ENCODE measurements at regions not wholly inside any gene's neighbourhood (a gene's known extent, or its start where the extent isn't known, plus 50 kb on each side); places are given as distances from the start of the nearest gene placed in this dataset.
A peak's percentile ranks its signal among the peaks of the same experiment; 100 is the strongest.

GRCh38 chr1:11338284-11338924, 65.4 kb downstream of the UBIAD1 start:
- Histone ChIP-seq H3K27ac (ENCODE audit: low read depth in 2 of 2, low read length in 2 of 2) (no peak overlapping the region), H3K27me3 (ENCODE audit: control insufficient read depth, insufficient read depth, low read length) (no peaks in the 10 kb centered on the region), H3K9ac (ENCODE audit: low read length in 3 of 3) (no peak overlapping the region), H3K36me3 (ENCODE audit: control insufficient read depth in 2 of 3, insufficient read depth in 3 of 3, low read length in 3 of 3) (no peaks in the 10 kb centered on the region), H3K4me1 (ENCODE audit: control insufficient read depth in 2 of 3, insufficient read depth in 2 of 3, low read depth in 1 of 3, low read length in 3 of 3) (peaks cover 0 to 5% (median 3%) of the 10 kb centered on the region in 3 donors), H3K4me3 (ENCODE audit: low read length in 3 of 3) (no peak overlapping the region), H3K9me3 (ENCODE audit: control insufficient read depth in 2 of 3, insufficient read depth in 1 of 3, low read length in 3 of 3) (no peaks in the 10 kb centered on the region)
- TF ChIP-seq, protein P1, sequence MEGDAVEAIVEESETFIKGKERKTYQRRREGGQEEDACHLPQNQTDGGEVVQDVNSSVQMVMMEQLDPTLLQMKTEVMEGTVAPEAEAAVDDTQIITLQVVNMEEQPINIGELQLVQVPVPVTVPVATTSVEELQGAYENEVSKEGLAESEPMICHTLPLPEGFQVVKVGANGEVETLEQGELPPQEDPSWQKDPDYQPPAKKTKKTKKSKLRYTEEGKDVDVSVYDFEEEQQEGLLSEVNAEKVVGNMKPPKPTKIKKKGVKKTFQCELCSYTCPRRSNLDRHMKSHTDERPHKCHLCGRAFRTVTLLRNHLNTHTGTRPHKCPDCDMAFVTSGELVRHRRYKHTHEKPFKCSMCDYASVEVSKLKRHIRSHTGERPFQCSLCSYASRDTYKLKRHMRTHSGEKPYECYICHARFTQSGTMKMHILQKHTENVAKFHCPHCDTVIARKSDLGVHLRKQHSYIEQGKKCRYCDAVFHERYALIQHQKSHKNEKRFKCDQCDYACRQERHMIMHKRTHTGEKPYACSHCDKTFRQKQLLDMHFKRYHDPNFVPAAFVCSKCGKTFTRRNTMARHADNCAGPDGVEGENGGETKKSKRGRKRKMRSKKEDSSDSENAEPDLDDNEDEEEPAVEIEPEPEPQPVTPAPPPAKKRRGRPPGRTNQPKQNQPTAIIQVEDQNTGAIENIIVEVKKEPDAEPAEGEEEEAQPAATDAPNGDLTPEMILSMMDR (IDR thresholded peaks at IDR 0.05; ENCODE audit: borderline replicate concordance, extremely low read depth, insufficient read depth) = no peak
- peak in 1 of 5 donors; percentile 34 for DNase-seq
- no peak for FAIRE-seq
- intact Hi-C loops (cut with DNase I) = no loop called here

DNA sequence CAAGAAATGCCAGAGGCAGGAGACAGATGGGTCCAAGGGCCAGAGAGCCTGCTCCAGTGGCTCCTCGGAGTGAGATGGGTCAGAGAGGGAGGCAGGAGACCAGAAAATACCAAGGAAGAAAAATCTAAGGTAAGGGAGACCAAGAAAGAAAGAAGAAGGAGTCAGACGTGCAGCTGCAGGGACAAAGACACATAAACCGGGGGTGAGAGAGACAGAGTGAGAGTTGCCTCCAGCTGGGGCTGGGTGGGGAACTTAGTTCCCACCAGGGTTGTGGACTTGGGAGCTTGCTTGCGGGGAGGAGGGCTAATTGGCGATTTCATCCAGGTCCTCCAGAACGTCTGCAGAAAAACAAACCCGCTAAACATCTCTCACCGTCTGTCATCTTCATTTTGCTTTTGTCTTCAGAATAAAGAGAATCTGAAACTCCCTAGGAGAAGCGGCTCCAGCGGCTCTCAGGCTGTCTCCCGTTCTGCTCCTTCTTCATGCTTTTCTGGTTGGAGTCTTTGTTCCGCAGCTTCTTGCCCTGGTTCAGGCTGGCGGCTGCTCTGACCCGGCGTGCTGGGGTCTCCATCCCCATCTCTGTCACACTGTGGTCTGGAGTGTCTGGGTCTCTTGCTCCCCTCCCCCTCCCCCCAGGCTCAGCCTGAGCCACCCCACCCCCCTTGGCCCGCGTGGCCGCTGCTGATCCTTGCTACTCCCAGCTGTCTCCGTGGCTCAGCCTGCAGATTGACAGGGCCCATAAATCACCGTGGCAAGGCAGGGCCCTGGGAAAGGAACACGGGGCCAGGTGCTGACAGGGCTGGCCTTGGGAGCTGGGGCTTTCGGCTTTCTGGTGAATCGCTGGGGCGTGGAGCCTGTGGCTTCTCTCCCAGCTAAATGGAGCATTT, 66.6 kb downstream of the UBIAD1 start:
- FAIRE-seq (no peak), DNase-seq (peak; percentile 62 to 93 (median 90))
- TF ChIP-seq, protein P1 (IDR thresholded peaks at IDR 0.05; ENCODE audit: borderline replicate concordance, extremely low read depth, insufficient read depth) = no peak
- H3K4me3 ChIP-seq (ENCODE audit: low read length in 3 of 3) = no peak overlapping the region
- no peaks in the 10 kb centered on the region for H3K27me3 ChIP-seq (ENCODE audit: control insufficient read depth, insufficient read depth, low read length)
- H3K9ac ChIP-seq (ENCODE audit: low read length in 3 of 3) = no peak overlapping the region
- H3K4me1 ChIP-seq (ENCODE audit: control insufficient read depth in 2 of 3, insufficient read depth in 2 of 3, low read depth in 1 of 3, low read length in 3 of 3) = peaks cover 0 to 5% (median 3%) of the 10 kb centered on the region in 3 donors
- intact Hi-C loops (cut with DNase I) = no loop called here
- H3K27ac ChIP-seq (ENCODE audit: low read depth in 2 of 2, low read length in 2 of 2) = no peak overlapping the region
- H3K9me3 ChIP-seq (ENCODE audit: control insufficient read depth in 2 of 3, insufficient read depth in 1 of 3, low read length in 3 of 3) = no peaks in the 10 kb centered on the region
- no peaks in the 10 kb centered on the region for H3K36me3 ChIP-seq (ENCODE audit: control insufficient read depth in 2 of 3, insufficient read depth in 3 of 3, low read length in 3 of 3)

DNA sequence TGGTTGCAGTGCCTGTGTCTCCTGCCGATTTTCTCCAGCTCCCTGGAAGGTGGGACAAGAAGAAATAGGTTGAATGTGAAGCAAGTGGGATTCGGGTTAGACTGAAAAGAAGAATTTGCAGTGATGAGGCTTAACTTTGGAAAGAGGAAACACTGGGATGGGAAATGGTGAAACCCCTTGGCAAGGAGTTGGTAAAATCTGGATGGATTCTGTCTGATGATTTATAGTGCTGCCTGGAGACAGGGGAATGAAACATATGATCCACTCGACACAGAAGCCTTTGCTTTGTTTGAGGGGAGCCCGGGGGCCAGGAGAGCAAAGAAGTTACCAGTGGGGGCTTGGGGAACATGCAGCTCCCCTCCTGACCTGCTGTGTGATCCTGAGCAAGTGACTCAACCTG, 67.2 kb downstream of the UBIAD1 start:
- DNase-seq (no peak), FAIRE-seq (no peak)
- Histone ChIP-seq H3K4me1 (ENCODE audit: control insufficient read depth in 2 of 3, insufficient read depth in 2 of 3, low read depth in 1 of 3, low read length in 3 of 3) (peaks cover 0 to 5% (median 3%) of the 10 kb centered on the region in 3 donors), H3K36me3 (ENCODE audit: control insufficient read depth in 2 of 3, insufficient read depth in 3 of 3, low read length in 3 of 3) (no peaks in the 10 kb centered on the region), H3K4me3 (ENCODE audit: low read length in 3 of 3) (no peak overlapping the region), H3K27me3 (ENCODE audit: control insufficient read depth, insufficient read depth, low read length) (no peaks in the 10 kb centered on the region), H3K9me3 (ENCODE audit: control insufficient read depth in 2 of 3, insufficient read depth in 1 of 3, low read length in 3 of 3) (no peaks in the 10 kb centered on the region), H3K27ac (ENCODE audit: low read depth in 2 of 2, low read length in 2 of 2) (no peak overlapping the region), H3K9ac (ENCODE audit: low read length in 3 of 3) (no peak overlapping the region)
- TF ChIP-seq, protein P1 (IDR thresholded peaks at IDR 0.05; ENCODE audit: borderline replicate concordance, extremely low read depth, insufficient read depth) = no peak
- intact Hi-C loops (cut with DNase I) = no loop called here
